H1 (cell line): ENCODE measurements at regions not wholly inside any gene's neighbourhood (a gene's known extent, or its start where the extent isn't known, plus 50 kb on each side); places are given as distances from the start of the nearest gene placed in this dataset.

ENCODE experiments used
- BCL11A ChIP-seq, 2 experiments: IDR thresholded peaks; one replicate each; pipeline ENCODE4 v1.6.1; 2011; ENCODE audit warnings: low read depth in 2 of 2, low read length in 2 of 2, mild to moderate bottlenecking in 2 of 2
- KDM4A ChIP-seq: IDR thresholded peaks from one replicate; pipeline ENCODE4 v1.7.1; 2012; ENCODE audit warnings: low read depth, mild to moderate bottlenecking, moderate library complexity, low read length, inconsistent platforms; ENCODE audit not compliant: severe bottlenecking
- PHF8 ChIP-seq: fragments of 200-600 bp; sonication (generic); conservative IDR thresholded peaks from 2 replicates; pipeline ENCODE4 v1.7.1; 2012; ENCODE audit warnings: low read depth, mild to moderate bottlenecking, inconsistent platforms, low read length, moderate library complexity
- RBBP5 ChIP-seq: IDR thresholded peaks from 2 replicates; pipeline ENCODE4 v1.7.1; 2012; ENCODE audit warnings: low read depth, mild to moderate bottlenecking, inconsistent platforms, low read length, moderate library complexity, borderline replicate concordance
- SP2 ChIP-seq: IDR thresholded peaks from 2 replicates; pipeline ENCODE4 v1.6.1; 2012; ENCODE audit warnings: mild to moderate bottlenecking, low read length, inconsistent platforms
- SUZ12 ChIP-seq: fragments of 200-600 bp; sonication (generic); IDR thresholded peaks from 2 replicates; pipeline ENCODE4 v1.6.1; 2012; ENCODE audit warnings: mild to moderate bottlenecking, inconsistent platforms, low read length, moderate library complexity, mixed read lengths
- TF ChIP-seq, protein P1 (sequence below): fragments of 300-600 bp; sonication (generic); IDR thresholded peaks from 2 replicates; pipeline ENCODE4 v1.7.1; 2012; ENCODE audit warnings: low read length, moderate library complexity, mild to moderate bottlenecking, inconsistent platforms; ENCODE audit not compliant: insufficient replicate concordance

DNA sequence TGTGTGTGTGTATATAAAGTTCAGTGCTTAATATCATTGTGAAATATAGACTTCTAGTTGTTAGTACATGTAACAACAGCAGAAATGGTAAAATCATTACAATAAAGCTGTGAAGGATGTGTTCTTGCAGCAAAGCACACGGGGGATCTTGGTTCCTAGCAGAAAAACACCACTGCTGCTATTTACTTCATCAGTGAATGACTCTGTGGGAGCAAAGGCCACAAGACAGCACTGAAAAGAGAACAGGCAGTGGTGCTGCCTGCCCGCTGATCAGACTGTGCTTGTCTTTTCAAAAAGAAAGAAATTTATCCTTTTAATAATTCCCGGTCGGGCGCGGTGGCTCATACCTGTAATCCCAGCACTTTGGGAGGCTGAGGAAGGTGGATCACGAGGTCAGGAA, 689.9 kb upstream of the CITED2 start (continued):
- TF ChIP-seq, protein P1, sequence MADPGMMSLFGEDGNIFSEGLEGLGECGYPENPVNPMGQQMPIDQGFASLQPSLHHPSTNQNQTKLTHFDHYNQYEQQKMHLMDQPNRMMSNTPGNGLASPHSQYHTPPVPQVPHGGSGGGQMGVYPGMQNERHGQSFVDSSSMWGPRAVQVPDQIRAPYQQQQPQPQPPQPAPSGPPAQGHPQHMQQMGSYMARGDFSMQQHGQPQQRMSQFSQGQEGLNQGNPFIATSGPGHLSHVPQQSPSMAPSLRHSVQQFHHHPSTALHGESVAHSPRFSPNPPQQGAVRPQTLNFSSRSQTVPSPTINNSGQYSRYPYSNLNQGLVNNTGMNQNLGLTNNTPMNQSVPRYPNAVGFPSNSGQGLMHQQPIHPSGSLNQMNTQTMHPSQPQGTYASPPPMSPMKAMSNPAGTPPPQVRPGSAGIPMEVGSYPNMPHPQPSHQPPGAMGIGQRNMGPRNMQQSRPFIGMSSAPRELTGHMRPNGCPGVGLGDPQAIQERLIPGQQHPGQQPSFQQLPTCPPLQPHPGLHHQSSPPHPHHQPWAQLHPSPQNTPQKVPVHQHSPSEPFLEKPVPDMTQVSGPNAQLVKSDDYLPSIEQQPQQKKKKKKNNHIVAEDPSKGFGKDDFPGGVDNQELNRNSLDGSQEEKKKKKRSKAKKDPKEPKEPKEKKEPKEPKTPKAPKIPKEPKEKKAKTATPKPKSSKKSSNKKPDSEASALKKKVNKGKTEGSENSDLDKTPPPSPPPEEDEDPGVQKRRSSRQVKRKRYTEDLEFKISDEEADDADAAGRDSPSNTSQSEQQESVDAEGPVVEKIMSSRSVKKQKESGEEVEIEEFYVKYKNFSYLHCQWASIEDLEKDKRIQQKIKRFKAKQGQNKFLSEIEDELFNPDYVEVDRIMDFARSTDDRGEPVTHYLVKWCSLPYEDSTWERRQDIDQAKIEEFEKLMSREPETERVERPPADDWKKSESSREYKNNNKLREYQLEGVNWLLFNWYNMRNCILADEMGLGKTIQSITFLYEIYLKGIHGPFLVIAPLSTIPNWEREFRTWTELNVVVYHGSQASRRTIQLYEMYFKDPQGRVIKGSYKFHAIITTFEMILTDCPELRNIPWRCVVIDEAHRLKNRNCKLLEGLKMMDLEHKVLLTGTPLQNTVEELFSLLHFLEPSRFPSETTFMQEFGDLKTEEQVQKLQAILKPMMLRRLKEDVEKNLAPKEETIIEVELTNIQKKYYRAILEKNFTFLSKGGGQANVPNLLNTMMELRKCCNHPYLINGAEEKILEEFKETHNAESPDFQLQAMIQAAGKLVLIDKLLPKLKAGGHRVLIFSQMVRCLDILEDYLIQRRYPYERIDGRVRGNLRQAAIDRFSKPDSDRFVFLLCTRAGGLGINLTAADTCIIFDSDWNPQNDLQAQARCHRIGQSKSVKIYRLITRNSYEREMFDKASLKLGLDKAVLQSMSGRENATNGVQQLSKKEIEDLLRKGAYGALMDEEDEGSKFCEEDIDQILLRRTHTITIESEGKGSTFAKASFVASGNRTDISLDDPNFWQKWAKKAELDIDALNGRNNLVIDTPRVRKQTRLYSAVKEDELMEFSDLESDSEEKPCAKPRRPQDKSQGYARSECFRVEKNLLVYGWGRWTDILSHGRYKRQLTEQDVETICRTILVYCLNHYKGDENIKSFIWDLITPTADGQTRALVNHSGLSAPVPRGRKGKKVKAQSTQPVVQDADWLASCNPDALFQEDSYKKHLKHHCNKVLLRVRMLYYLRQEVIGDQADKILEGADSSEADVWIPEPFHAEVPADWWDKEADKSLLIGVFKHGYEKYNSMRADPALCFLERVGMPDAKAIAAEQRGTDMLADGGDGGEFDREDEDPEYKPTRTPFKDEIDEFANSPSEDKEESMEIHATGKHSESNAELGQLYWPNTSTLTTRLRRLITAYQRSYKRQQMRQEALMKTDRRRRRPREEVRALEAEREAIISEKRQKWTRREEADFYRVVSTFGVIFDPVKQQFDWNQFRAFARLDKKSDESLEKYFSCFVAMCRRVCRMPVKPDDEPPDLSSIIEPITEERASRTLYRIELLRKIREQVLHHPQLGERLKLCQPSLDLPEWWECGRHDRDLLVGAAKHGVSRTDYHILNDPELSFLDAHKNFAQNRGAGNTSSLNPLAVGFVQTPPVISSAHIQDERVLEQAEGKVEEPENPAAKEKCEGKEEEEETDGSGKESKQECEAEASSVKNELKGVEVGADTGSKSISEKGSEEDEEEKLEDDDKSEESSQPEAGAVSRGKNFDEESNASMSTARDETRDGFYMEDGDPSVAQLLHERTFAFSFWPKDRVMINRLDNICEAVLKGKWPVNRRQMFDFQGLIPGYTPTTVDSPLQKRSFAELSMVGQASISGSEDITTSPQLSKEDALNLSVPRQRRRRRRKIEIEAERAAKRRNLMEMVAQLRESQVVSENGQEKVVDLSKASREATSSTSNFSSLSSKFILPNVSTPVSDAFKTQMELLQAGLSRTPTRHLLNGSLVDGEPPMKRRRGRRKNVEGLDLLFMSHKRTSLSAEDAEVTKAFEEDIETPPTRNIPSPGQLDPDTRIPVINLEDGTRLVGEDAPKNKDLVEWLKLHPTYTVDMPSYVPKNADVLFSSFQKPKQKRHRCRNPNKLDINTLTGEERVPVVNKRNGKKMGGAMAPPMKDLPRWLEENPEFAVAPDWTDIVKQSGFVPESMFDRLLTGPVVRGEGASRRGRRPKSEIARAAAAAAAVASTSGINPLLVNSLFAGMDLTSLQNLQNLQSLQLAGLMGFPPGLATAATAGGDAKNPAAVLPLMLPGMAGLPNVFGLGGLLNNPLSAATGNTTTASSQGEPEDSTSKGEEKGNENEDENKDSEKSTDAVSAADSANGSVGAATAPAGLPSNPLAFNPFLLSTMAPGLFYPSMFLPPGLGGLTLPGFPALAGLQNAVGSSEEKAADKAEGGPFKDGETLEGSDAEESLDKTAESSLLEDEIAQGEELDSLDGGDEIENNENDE, result no peak
- no peak for TF ChIP-seq SUZ12
- no peak for TF ChIP-seq BCL11A (IDR thresholded peaks at IDR 0.05; ENCODE audit: low read depth in 2 of 2, low read length in 2 of 2)
- TF ChIP-seq PHF8, result no peak
- TF ChIP-seq RBBP5, result no peak
- TF ChIP-seq SP2, result no peak
- no peak for TF ChIP-seq KDM4A
